GM23248 (cell line): ENCODE measurements at regions not wholly inside any gene's neighbourhood (a gene's known extent, or its start where the extent isn't known, plus 50 kb on each side); places are given as distances from the start of the nearest gene placed in this dataset.

Experiments
- DNase-seq: peaks from one replicate; pipeline ENCODE4 v3.0.0-alpha.2; 2015
- H2AFZ ChIP-seq: fragments of 200-600 bp; sonication (generic); 2 replicates; pipeline ENCODE4 v1.6.1; 2016; ENCODE audit warnings: antibody characterized with exemption
- H3F3A ChIP-seq: fragments of 200-600 bp; sonication (generic); 2 replicates; pipeline ENCODE4 v1.6.1; 2016; ENCODE audit warnings: mild to moderate bottlenecking, antibody characterized with exemption, mixed run types; ENCODE audit not compliant: insufficient read depth
- H3K27ac ChIP-seq: fragments of 200-600 bp; sonication (generic); 2 replicates; pipeline ENCODE4 v1.5.1; 2016; ENCODE audit warnings: mild to moderate bottlenecking
- H3K27me3 ChIP-seq: fragments of 200-600 bp; sonication (generic); replicated peaks from 2 replicates; pipeline ENCODE4 v1.6.1; 2016; ENCODE audit warnings: mild to moderate bottlenecking; ENCODE audit not compliant: insufficient read depth
- H3K36me3 ChIP-seq: fragments of 200-600 bp; sonication (generic); 2 replicates; pipeline ENCODE4 v1.6.1; 2016; ENCODE audit warnings: low read depth, mild to moderate bottlenecking
- H3K4me1 ChIP-seq: fragments of 200-600 bp; sonication (generic); 2 replicates; pipeline ENCODE4 v1.6.1; 2016; ENCODE audit warnings: mild to moderate bottlenecking; ENCODE audit not compliant: insufficient read depth
- H3K4me2 ChIP-seq: fragments of 200-600 bp; sonication (generic); one replicate; pipeline ENCODE4 v1.6.1; 2016; ENCODE audit warnings: mild to moderate bottlenecking; ENCODE audit not compliant: unreplicated experiment
- H3K4me3 ChIP-seq: fragments of 200-600 bp; sonication (generic); 2 replicates; pipeline ENCODE4 v1.5.1; 2016; ENCODE audit warnings: mild to moderate bottlenecking
- H3K79me2 ChIP-seq: fragments of 200-600 bp; sonication (generic); 2 replicates; pipeline ENCODE4 v1.6.1; 2016; ENCODE audit warnings: mild to moderate bottlenecking; ENCODE audit not compliant: insufficient read depth
- H3K9ac ChIP-seq: fragments of 200-600 bp; sonication (generic); 2 replicates; pipeline ENCODE4 v1.6.1; 2016; ENCODE audit warnings: mild to moderate bottlenecking
- H3K9me2 ChIP-seq: fragments of 200-600 bp; sonication (generic); 2 replicates; pipeline ENCODE4 v1.6.1; 2016; ENCODE audit warnings: mixed run types, mild to moderate bottlenecking, moderate library complexity; ENCODE audit not compliant: insufficient read depth
- H3K9me3 ChIP-seq: fragments of 200-600 bp; sonication (generic); one replicate; pipeline ENCODE4 v1.6.1; 2017; ENCODE audit warnings: low read depth
- H4K20me1 ChIP-seq: fragments of 200-600 bp; sonication (generic); 2 replicates; pipeline ENCODE4 v1.6.0; 2016; ENCODE audit not compliant: insufficient read depth
- EZH2 ChIP-seq: fragments of 200-600 bp; sonication (generic); IDR thresholded peaks from 2 replicates; pipeline ENCODE4 v1.6.1; 2018; ENCODE audit warnings: antibody characterized with exemption, mild to moderate bottlenecking; ENCODE audit not compliant: insufficient read depth, poor library complexity, severe bottlenecking
- EZH2phosphoT487 ChIP-seq: fragments of 200-600 bp; sonication (generic); IDR thresholded peaks from 2 replicates; pipeline ENCODE4 v1.6.1; 2018; ENCODE audit warnings: antibody characterized with exemption, moderate library complexity, mild to moderate bottlenecking, low read depth; ENCODE audit not compliant: insufficient read depth
- WGBS, 2 experiments: methylation state at CpG; one replicate each; pipeline ENCODE4 v1.1.6; 2015 to 2017; ENCODE audit warnings: low lambda C conversion rate in 2 of 2, low coverage in 1 of 2; ENCODE audit errors: missing lambda C conversion rate in 2 of 2; 5-methylcytosine and 5-hydroxymethylcytosine counted together
- in situ Hi-C: fragments of 300-500 bp; cut with MboI; formaldehyde crosslinking; loops from 2 replicates; pipeline ENCODE4 v1.15.0; 2020

DNA sequence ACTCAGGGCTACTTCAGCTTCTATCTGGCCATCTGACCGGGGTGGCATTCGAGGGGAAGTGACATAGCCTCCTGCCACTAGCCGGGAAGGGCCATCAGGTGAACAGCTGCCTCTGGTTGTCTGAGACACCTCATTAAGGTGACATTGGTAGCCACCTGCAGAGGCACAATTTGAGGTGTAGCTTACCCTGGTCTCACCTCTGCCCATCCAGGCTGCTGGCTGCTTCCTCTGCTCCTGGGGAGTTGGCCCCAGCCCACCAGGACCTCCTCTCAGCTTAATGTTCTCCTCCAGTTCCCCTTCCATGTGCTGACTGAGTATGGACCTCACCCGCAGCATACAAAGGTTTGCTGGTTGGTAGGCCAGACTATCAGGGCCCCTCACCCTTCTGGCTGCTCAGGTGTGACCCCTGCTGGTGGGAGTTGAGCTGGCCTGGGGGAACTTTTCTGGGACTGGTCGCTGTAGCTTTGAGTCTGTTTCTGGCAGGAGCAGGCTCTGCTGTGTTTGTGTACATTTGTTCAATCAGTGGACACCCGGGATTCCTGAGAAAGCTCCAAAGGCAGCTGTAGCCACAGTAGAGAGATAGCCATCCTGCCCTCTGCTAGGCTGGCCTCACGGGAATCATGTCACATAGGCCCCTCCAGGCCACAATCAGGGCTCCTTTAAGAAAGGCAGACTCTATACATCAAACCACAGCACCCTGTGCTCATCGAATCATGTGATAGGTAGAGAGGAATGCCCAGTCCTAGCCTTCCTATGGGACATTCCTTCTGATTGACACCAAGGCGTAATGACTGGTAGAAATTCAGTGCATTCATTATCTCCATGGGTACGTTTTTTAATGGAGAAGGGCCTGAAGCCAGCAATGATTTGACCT, 295.1 kb upstream of the PLET1 start:
- Histone ChIP-seq H3K9me2 (no peaks in the 10 kb centered on the region), H3K4me2 (no peak overlapping the region), H2AFZ (no peak overlapping the region), H3K9me3 (no peaks in the 10 kb centered on the region), H3F3A (no peaks in the 10 kb centered on the region), H3K27me3 (no peaks in the 10 kb centered on the region; the same call in 1 of the 2 replicates), H3K36me3 (no peaks in the 10 kb centered on the region), H3K9ac (no peak overlapping the region), H4K20me1 (no peaks in the 10 kb centered on the region), H3K79me2 (no peaks in the 10 kb centered on the region), H3K4me3 (no peak overlapping the region), H3K4me1 (no peaks in the 10 kb centered on the region), H3K27ac (no peak overlapping the region)
- WGBS, 2 experiments = 66 to 69% methylated on average over 10 of the region's 10 CpGs
- in situ Hi-C loops = no loop called here
- TF ChIP-seq EZH2phosphoT487 = no peak
- no peak for TF ChIP-seq EZH2
- DNase-seq = peak; percentile 34

DNA sequence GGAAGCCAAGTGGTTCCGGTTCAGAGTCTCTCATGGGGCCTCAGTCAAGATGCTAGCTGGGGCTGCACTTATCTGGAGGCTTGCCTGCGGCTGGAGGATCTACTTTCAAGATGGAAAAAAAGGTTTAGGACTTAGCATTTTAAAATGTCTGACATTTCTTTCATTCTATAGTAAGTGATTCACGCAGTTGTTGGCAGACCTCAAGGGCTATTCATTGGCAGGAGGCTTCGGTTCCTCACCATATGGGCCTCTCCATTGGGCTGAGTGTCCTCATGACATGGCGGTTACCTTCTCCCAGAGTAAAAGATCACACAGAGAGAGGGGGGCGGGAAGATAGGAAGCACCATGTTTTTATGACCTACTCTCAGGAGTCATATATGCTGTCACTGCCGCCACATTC, 298.0 kb upstream of the PLET1 start:
- H3K4me3 ChIP-seq = no peak overlapping the region
- H3K4me2 ChIP-seq = no peak overlapping the region
- 80 to 82% methylated on average over 7 of the region's 7 CpGs for WGBS, 2 experiments
- H4K20me1 ChIP-seq = no peaks in the 10 kb centered on the region
- H3K4me1 ChIP-seq = no peaks in the 10 kb centered on the region
- no peaks in the 10 kb centered on the region for H3K79me2 ChIP-seq
- H3F3A ChIP-seq = no peaks in the 10 kb centered on the region
- no peaks in the 10 kb centered on the region for H3K9me2 ChIP-seq
- H2AFZ ChIP-seq = no peak overlapping the region
- in situ Hi-C loops = no loop called here
- DNase-seq = no peak
- no peak overlapping the region for H3K9ac ChIP-seq
- H3K36me3 ChIP-seq = no peaks in the 10 kb centered on the region
- H3K27me3 ChIP-seq = no peaks in the 10 kb centered on the region; the same call in 1 of the 2 replicates
- no peak for TF ChIP-seq EZH2
- TF ChIP-seq EZH2phosphoT487 = no peak
- H3K27ac ChIP-seq = no peak overlapping the region
- H3K9me3 ChIP-seq = no peaks in the 10 kb centered on the region

DNA sequence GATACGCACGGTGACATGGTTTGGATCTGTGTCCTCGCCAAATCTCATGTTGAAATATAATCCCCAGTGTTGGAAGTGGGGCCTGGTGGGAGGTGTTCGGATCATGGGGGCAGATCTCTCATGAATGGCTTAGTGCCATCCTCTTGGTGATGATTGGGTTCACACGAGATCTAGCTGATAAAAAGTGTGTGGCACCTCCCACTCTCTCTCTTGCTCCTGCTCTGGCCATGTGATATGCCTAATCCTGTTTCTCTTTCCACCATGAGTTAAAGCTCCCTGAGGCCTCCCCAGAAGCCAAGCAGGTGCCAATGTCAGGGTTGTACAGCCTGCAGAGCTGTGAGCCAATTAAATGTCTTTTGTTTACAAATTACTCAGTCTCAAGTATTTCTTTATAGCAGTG, 303.1 kb upstream of the PLET1 start:
- no peaks in the 10 kb centered on the region for H3K9me3 ChIP-seq
- H3K79me2 ChIP-seq = no peaks in the 10 kb centered on the region
- H3K9ac ChIP-seq = no peak overlapping the region
- H3K4me3 ChIP-seq = no peak overlapping the region
- H3K36me3 ChIP-seq = no peaks in the 10 kb centered on the region
- H3K4me1 ChIP-seq = no peaks in the 10 kb centered on the region
- H3K27ac ChIP-seq = no peak overlapping the region
- no peak overlapping the region for H2AFZ ChIP-seq
- in situ Hi-C loops = no loop called here
- no peaks in the 10 kb centered on the region for H3F3A ChIP-seq
- TF ChIP-seq EZH2phosphoT487 = no peak
- TF ChIP-seq EZH2 = no peak
- H3K9me2 ChIP-seq = no peaks in the 10 kb centered on the region
- no peak overlapping the region for H3K4me2 ChIP-seq
- no peak for DNase-seq
- WGBS, 2 experiments = 67 to 74% methylated on average over 5 of the region's 5 CpGs
- no peaks in the 10 kb centered on the region for H3K27me3 ChIP-seq
- H4K20me1 ChIP-seq = no peaks in the 10 kb centered on the region

DNA sequence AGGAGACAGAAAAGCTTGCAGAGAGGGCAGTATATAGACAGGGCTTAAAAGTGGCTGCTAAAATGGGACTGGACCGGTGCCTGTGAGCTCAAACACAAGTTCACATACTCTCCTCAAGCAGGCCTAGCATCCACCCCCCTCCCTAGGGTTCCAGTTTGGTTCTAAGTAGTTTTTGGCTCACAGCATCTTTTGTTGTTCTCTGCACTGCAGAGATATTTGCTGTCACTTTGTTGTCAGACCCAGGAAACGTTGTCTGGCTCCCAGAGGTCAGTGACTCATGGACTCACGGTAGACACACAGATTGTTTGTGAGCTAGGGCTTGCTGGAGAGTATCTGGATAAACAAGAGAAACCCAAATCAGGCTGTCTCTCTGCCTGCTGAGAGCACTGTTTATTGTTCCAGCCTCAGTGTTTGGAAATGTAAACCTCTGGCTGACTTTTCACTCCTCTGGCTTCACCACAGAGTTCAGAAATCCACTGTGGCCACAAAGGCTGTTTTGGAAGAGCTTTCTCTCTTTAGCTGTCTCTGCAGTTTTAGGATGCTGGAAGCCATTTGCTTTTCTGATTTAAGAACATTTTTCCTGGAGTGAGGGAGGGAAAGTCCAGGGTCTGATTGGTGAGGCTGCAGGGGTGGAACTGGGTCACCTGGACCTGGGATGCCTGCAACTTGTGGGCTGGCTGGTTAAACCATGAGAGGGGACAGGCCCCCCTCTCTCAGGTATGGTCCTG, 303.7 kb upstream of the PLET1 start:
- Histone ChIP-seq H3K9me2 (no peaks in the 10 kb centered on the region), H3K27ac (no peak overlapping the region), H3K9me3 (no peaks in the 10 kb centered on the region), H3K4me1 (no peaks in the 10 kb centered on the region), H3F3A (no peaks in the 10 kb centered on the region), H3K36me3 (no peaks in the 10 kb centered on the region), H3K4me2 (no peak overlapping the region), H3K79me2 (no peaks in the 10 kb centered on the region), H4K20me1 (no peaks in the 10 kb centered on the region), H3K9ac (no peak overlapping the region), H3K4me3 (no peak overlapping the region), H3K27me3 (no peaks in the 10 kb centered on the region), H2AFZ (no peak overlapping the region)
- in situ Hi-C loops = no loop called here
- peak; percentile 49 for DNase-seq
- 20 to 24% methylated on average over 3 of the region's 3 CpGs for WGBS, 2 experiments
- TF ChIP-seq EZH2 (no peak), EZH2phosphoT487 (no peak)
